ENCODE measurements at regions not wholly inside any gene's neighbourhood (a gene's known extent, or its start where the extent isn't known, plus 50 kb on each side); places are given as distances from the start of the nearest gene placed in this dataset.
A peak's percentile ranks its signal among the peaks of the same experiment; 100 is the strongest.

- H3K27ac ChIP-seq: no peak overlapping the region
- no peak overlapping the region for H3K4me3 ChIP-seq
Measured at GRCh38 chr13:22735011-22735995, 445.5 kb upstream of the SGCG start.

GRCh38 chr13:22736084-22736767 lies 444.6 kb upstream of the SGCG start:
- Histone ChIP-seq H3K27ac (no peak overlapping the region), H3K4me3 (no peak overlapping the region)

DNA sequence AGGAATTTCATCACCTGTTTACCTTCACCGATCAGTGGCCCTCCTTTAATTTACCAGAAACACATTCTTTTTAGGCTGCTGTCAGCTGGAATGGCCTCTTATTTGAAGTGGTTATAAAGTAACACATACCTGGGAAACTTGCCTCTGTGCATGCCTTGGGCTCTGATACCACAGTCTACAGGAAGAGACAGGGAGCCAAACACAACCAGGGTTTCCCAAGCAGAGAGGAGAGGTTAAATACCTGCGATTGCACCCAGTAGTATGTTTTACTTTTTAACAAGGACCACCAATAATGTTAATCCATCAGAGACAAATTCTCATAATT lies 444.0 kb upstream of the SGCG start:
- no peak overlapping the region for H3K27ac ChIP-seq

DNA sequence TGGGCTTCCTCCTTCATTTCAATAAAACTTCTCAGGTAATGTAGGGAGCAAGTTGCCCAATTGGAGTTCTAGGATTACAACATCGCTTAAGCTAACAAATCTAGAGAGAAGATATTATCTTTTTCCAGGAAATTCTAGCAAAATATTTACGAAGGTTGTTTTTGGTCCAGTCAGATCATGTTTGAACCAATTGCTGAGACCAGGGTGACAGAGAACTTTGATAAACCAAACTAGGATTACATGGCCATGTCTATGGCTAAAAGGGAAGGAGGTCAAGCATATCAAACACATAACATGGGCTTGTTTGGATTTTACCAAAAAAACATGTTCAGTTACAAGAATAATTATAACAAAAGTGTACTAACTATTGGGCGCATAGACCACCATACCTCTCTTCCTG lies 442.4 kb upstream of the SGCG start:
- no peak overlapping the region for H3K4me3 ChIP-seq
- H3K27ac ChIP-seq: no peak overlapping the region

More for the DNA sequence above, 444.0 kb upstream of the SGCG start:
- H3K4me3 ChIP-seq: no peak overlapping the region

DNA sequence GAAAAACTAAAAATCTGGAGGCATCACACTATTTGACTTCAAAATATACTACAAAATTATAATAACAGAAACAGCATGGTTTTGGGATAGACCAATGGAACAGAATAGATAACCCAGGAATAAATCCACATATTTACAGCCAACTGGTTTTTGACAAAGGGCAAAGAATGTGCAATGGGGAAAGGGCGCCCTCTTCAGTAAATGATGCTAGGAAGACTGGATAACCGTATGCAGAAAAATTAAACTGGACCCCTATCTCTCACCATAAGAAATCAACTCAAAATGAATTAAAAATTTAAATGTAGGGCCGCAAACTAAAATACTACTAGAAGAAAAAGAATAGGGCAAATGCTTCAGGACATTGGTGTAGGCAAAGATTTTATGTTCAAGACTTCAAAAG lies 440.5 kb upstream of the SGCG start:
- H3K27ac ChIP-seq: no peak overlapping the region
- no peak overlapping the region for H3K4me3 ChIP-seq

- Histone ChIP-seq H3K27ac (no peak overlapping the region), H3K4me3 (peak overlapping the region in 2 of 7 experiments; percentile 15 to 23)
Measured at GRCh38 chr13:22744688-22745452, 435.9 kb upstream of the SGCG start.

DNA sequence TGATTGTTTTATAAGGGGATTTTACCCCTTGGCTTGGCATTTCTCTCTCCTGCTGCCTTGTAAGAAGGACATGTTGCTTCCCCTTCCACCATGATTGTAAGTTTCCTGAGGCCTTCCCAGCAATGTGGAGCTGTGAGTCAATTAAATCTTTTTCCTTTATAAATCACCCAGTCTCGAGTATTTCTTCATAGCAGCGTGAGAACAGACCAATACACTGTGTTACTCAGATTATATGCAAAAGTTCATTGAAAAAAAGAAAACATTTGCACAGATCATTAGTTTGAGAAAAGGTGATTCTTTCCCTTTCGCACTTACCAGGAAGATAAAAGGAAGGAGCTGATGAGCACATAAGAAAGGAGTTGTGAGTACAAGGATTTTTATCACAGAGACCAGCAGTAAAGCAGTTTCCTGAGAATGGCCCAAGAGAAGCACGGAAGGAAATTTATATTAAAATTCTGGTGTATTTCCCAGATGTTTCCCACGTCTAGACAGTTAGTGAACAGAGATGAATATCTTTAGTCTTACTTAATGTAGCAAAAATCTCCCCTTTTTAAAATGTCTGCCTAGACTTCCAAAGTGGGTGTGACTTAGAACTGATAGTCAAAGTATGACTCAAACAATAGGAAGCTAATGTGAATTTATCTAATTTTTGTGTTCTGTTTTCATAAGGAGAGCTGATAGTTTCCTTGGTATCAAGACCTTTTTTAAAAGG lies 431.8 kb upstream of the SGCG start:
- H3K4me3 ChIP-seq: no peak overlapping the region
- no peak overlapping the region for H3K27ac ChIP-seq

- Histone ChIP-seq H3K4me3 (no peak overlapping the region), H3K27ac (no peak overlapping the region)
Measured at GRCh38 chr13:22749626-22750025, 431.2 kb upstream of the SGCG start.

- Histone ChIP-seq H3K27ac (no peak overlapping the region), H3K4me3 (no peak overlapping the region)
Measured at GRCh38 chr13:22757530-22758120, 423.2 kb upstream of the SGCG start.

- H3K27ac ChIP-seq: no peak overlapping the region
- no peak overlapping the region for H3K4me3 ChIP-seq
Measured at GRCh38 chr13:22758245-22758644, 422.5 kb upstream of the SGCG start.

DNA sequence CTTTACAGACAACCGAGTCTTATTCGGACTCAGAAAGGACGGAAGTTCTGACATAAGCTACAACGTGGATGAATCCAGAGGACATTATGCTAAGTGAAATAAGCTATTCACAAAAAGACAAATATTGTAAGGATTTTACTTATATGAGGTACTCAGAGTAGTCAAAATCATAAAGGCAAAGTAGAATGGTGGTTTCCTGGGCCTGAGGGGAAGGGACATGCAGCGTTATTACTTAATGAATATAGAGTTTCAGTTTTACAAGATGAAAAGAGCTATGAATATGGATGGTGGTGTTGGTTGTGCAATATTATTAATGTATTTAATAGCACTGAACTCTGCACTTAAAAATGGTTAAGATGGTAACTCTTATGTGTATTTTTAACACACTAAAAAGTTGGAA lies 419.1 kb upstream of the SGCG start:
- H3K4me3 ChIP-seq: no peak overlapping the region
- H3K27ac ChIP-seq: no peak overlapping the region

- Histone ChIP-seq H3K4me3 (no peak overlapping the region), H3K27ac (no peak overlapping the region)
Measured at GRCh38 chr13:22765547-22765946, 415.2 kb upstream of the SGCG start.

- H3K4me3 ChIP-seq: no peak overlapping the region
- no peak overlapping the region for H3K27ac ChIP-seq
Measured at GRCh38 chr13:22770891-22771290, 409.9 kb upstream of the SGCG start.

- H3K4me3 ChIP-seq: no peak overlapping the region
Measured at GRCh38 chr13:22773465-22773864, 407.3 kb upstream of the SGCG start.

GRCh38 chr13:22776394-22777186 lies 404.2 kb upstream of the SGCG start:
- H3K27ac ChIP-seq: no peak overlapping the region

More at GRCh38 chr13:22773465-22773864, 407.3 kb upstream of the SGCG start:
- no peak overlapping the region for H3K27ac ChIP-seq

DNA sequence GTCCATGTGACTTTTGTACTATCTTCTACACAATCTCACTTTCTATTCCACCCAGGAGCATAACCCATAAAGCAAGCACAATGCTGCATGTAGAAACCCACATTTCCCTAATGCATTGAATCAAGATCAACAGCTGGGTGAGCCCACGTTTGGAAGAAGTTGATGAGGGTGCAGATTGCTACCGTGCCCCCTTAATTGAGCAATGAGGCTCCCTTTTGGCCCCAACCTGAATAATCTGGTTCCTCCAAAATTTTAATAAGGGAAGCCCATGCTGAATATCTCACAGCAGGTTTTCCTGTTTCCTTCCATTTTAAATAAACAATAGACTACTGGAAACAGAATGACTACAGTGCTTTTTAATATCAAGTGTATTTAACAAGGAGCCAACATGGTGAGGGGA lies 403.6 kb upstream of the SGCG start:
- no peak overlapping the region for H3K4me3 ChIP-seq
- no peak overlapping the region for H3K27ac ChIP-seq

More at GRCh38 chr13:22776394-22777186, 404.2 kb upstream of the SGCG start:
- no peak overlapping the region for H3K4me3 ChIP-seq

GRCh38 chr13:22789027-22789593 lies 391.7 kb upstream of the SGCG start:
- no peak overlapping the region for H3K4me3 ChIP-seq
- no peak overlapping the region for H3K27ac ChIP-seq

DNA sequence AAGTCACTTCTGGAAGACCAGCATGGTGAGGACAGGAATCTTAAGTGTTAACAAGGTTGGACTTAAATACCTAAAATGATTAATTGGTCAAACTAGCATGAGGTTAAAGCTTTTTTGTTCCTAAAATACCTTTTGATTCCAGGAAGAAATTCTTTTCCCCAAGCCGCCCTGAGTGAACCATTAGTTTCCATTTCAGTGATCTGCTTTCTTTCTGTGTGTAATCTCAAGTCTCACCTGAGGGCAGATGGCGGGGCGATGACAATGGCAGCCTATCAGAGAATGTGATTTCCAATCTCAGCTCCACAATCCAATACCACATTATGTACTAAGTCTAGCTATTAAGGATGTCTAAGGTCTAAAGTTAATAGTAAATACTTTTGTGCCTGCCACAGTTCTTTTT lies 390.9 kb upstream of the SGCG start:
- H3K27ac ChIP-seq: no peak overlapping the region
- H3K4me3 ChIP-seq: no peak overlapping the region
